ENCODE measurements at regions not wholly inside any gene's neighbourhood (a gene's known extent, or its start where the extent isn't known, plus 50 kb on each side); places are given as distances from the start of the nearest gene placed in this dataset.

DNA sequence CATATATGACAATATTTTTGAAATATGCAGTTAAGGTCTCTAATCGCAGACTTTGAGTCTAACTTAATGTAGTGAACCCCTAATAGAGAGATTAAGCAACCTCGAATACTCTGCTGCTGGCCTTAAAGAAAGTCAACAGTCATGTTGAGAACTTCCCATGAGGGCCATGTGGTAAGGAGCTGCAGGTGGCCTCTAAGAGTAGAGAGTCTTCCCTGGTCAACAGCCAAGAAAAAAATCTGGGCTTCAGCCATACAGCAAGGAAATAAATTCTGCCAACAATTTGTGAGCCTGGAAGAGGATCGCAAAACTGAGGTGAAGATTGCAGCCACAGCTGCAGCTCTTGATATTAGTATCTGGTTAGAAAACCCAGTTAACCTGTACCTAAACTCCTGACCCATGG, 935.2 kb upstream of the TYRP1 start:
- TF ChIP-seq POLR2A (IDR thresholded peaks at IDR 0.05; ENCODE audit: low read length) (no peak), GATA1 (IDR thresholded peaks at IDR 0.05; ENCODE audit: low read depth, low read length) (no peak)
